ENCODE measurements at regions not wholly inside any gene's neighbourhood (a gene's known extent, or its start where the extent isn't known, plus 50 kb on each side); places are given as distances from the start of the nearest gene placed in this dataset.

- TF ChIP-seq POLR2A (IDR thresholded peaks at IDR 0.05) (no peak), CTCF (IDR thresholded peaks at IDR 0.05) (no peak)
- intact Hi-C loops (cut with DNase I) = no loop called here
- ATAC-seq (no peak), DNase-seq (no peak)
- H3K36me3 ChIP-seq (replicated peaks in 1 of 2; ENCODE audit: insufficient read depth in 1 of 2, low read depth in 2 of 2) = no peaks in the 10 kb centered on the region
- no peaks in the 10 kb centered on the region for H3K4me1 ChIP-seq
- WGBS, 2 donors = 72 to 75% methylated on average over 11 of the region's 11 CpGs
- no peak overlapping the region for H3K4me3 ChIP-seq
- H3K27ac ChIP-seq = no peak overlapping the region
- H3K27me3 ChIP-seq = no peaks in the 10 kb centered on the region
- no peaks in the 10 kb centered on the region for H3K9me3 ChIP-seq
These were observed 647.5 kb upstream of the IGFBP3 start for GRCh38 chr7:46568420-46569132.

- H3K9me3 ChIP-seq = no peaks in the 10 kb centered on the region
- TF ChIP-seq POLR2A (IDR thresholded peaks at IDR 0.05) (no peak), CTCF (IDR thresholded peaks at IDR 0.05) (no peak)
- intact Hi-C loops (cut with DNase I) = no loop called here
- 75 to 84% methylated on average over 6 of the region's 6 CpGs for WGBS, 2 donors
- H3K36me3 ChIP-seq (replicated peaks in 1 of 2; ENCODE audit: insufficient read depth in 1 of 2, low read depth in 2 of 2) = no peaks in the 10 kb centered on the region
- no peak overlapping the region for H3K27ac ChIP-seq
- H3K27me3 ChIP-seq = no peaks in the 10 kb centered on the region
- ATAC-seq = no peak
- no peak overlapping the region for H3K4me3 ChIP-seq
- DNase-seq = no peak
- no peaks in the 10 kb centered on the region for H3K4me1 ChIP-seq
These were observed 646.8 kb upstream of the IGFBP3 start for GRCh38 chr7:46567858-46568257.

- TF ChIP-seq POLR2A (IDR thresholded peaks at IDR 0.05) = no peak
- no peak for TF ChIP-seq CTCF (IDR thresholded peaks at IDR 0.05)
- Histone ChIP-seq H3K27ac (no peak overlapping the region), H3K9me3 (no peaks in the 10 kb centered on the region), H3K4me1 (no peaks in the 10 kb centered on the region), H3K36me3 (replicated peaks in 1 of 2; ENCODE audit: insufficient read depth in 1 of 2, low read depth in 2 of 2) (no peaks in the 10 kb centered on the region), H3K27me3 (no peaks in the 10 kb centered on the region), H3K4me3 (no peak overlapping the region)
- no peak for ATAC-seq
- no peak for DNase-seq
- 84 to 93% methylated on average over 4 of the region's 4 CpGs for WGBS, 2 donors
- intact Hi-C loops (cut with DNase I) = no loop called here
These were observed 645.2 kb upstream of the IGFBP3 start for GRCh38 chr7:46566097-46566774.

GRCh38 chr7:46565253-46566096, 644.4 kb upstream of the IGFBP3 start:
- H3K9me3 ChIP-seq = no peaks in the 10 kb centered on the region
- no peaks in the 10 kb centered on the region for H3K27me3 ChIP-seq
- no peak for ATAC-seq
- no peaks in the 10 kb centered on the region for H3K36me3 ChIP-seq (replicated peaks in 1 of 2; ENCODE audit: insufficient read depth in 1 of 2, low read depth in 2 of 2)
- no peak overlapping the region for H3K27ac ChIP-seq
- no peak overlapping the region for H3K4me3 ChIP-seq
- WGBS, 2 donors = 73 to 77% methylated on average over 5 of the region's 5 CpGs
- no peak for DNase-seq
- intact Hi-C loops (cut with DNase I) = no loop called here
- no peak for TF ChIP-seq POLR2A (IDR thresholded peaks at IDR 0.05)
- H3K4me1 ChIP-seq = no peaks in the 10 kb centered on the region

- H3K27ac ChIP-seq = no peak overlapping the region
- H3K27me3 ChIP-seq = no peaks in the 10 kb centered on the region
- DNase-seq (no peak), ATAC-seq (no peak)
- WGBS, 2 donors = 78 to 82% methylated on average over 7 of the region's 7 CpGs
- peaks cover 4% of the 10 kb centered on the region for H3K4me1 ChIP-seq
- no peaks in the 10 kb centered on the region for H3K9me3 ChIP-seq
- H3K36me3 ChIP-seq (replicated peaks in 1 of 2; ENCODE audit: insufficient read depth in 1 of 2, low read depth in 2 of 2) = no peaks in the 10 kb centered on the region
- H3K4me3 ChIP-seq = no peak overlapping the region
- TF ChIP-seq POLR2A (IDR thresholded peaks at IDR 0.05) (no peak), CTCF (IDR thresholded peaks at IDR 0.05) (no peak)
- intact Hi-C loops (cut with DNase I) = no loop called here
These were observed 638.2 kb upstream of the IGFBP3 start for GRCh38 chr7:46559194-46559832.
